Hepatocyte (in vitro differentiated cells): ENCODE measurements at regions not wholly inside any gene's neighbourhood (a gene's known extent, or its start where the extent isn't known, plus 50 kb on each side); places are given as distances from the start of the nearest gene placed in this dataset.
A peak's percentile ranks its signal among the peaks of the same experiment; 100 is the strongest.

Source experiments
- DNase-seq: peaks from one replicate; pipeline ENCODE4 v3.0.0-alpha.2; 2016; ENCODE audit warnings: low spot score
- H2AFZ ChIP-seq: fragments of 200-600 bp; sonication (generic); 2 replicates; pipeline ENCODE4 v1.6.0; 2016; ENCODE audit warnings: antibody characterized with exemption, mild to moderate bottlenecking
- H3K27ac ChIP-seq: fragments of 200-600 bp; sonication (generic); 2 replicates; pipeline ENCODE4 v1.5.1; 2016; ENCODE audit warnings: mild to moderate bottlenecking
- H3K27me3 ChIP-seq: fragments of 200-600 bp; sonication (generic); 2 replicates; pipeline ENCODE4 v1.6.1; 2016
- H3K36me3 ChIP-seq: fragments of 200-600 bp; sonication (generic); replicated peaks from 2 replicates; pipeline ENCODE4 v1.5.1; 2016; ENCODE audit warnings: low read depth; ENCODE audit not compliant: insufficient read depth
- H3K4me1 ChIP-seq: fragments of 200-600 bp; sonication (generic); 2 replicates; pipeline ENCODE4 v1.5.1; 2016; ENCODE audit warnings: mild to moderate bottlenecking, moderate library complexity; ENCODE audit not compliant: insufficient read depth
- H3K4me2 ChIP-seq: fragments of 200-600 bp; sonication (generic); 2 replicates; pipeline ENCODE4 v1.6.0; 2016
- H3K4me3 ChIP-seq: fragments of 200-600 bp; sonication (generic); 2 replicates; pipeline ENCODE4 v1.5.1; 2016; ENCODE audit warnings: mild to moderate bottlenecking
- H3K79me2 ChIP-seq: fragments of 200-600 bp; sonication (generic); 2 replicates; pipeline ENCODE4 v1.6.0; 2017; ENCODE audit warnings: mild to moderate bottlenecking
- H3K9me2 ChIP-seq: fragments of 200-600 bp; sonication (generic); replicated peaks from 2 replicates; pipeline ENCODE4 v1.6.0; 2017; ENCODE audit warnings: mild to moderate bottlenecking; ENCODE audit not compliant: insufficient read depth
- H3K9me3 ChIP-seq: fragments of 200-600 bp; sonication (generic); 2 replicates; pipeline ENCODE4 v1.5.1; 2016; ENCODE audit warnings: low read depth, mild to moderate bottlenecking
- H4K20me1 ChIP-seq: fragments of 200-600 bp; sonication (generic); 2 replicates; pipeline ENCODE4 v1.6.0; 2016; ENCODE audit warnings: mild to moderate bottlenecking; ENCODE audit not compliant: insufficient read depth, poor library complexity, severe bottlenecking
- EZH2 ChIP-seq: fragments of 200-600 bp; sonication (generic); IDR thresholded peaks from 2 replicates; pipeline ENCODE4 v1.6.1; 2016; ENCODE audit warnings: antibody characterized with exemption, mild to moderate bottlenecking, borderline replicate concordance
- EZH2phosphoT487 ChIP-seq: fragments of 200-600 bp; sonication (generic); IDR thresholded peaks from one replicate; pipeline ENCODE4 v1.6.1; 2018; ENCODE audit warnings: antibody characterized with exemption, mild to moderate bottlenecking, low read depth, moderate library complexity; ENCODE audit not compliant: unreplicated experiment, severe bottlenecking
- WGBS: methylation state at CpG from one replicate; pipeline ENCODE4 v1.1.6; 2016; ENCODE audit warnings: low lambda C conversion rate; ENCODE audit errors: missing lambda C conversion rate; 5-methylcytosine and 5-hydroxymethylcytosine counted together
- TF ChIP-seq, protein P1 (sequence below): fragments of 200-600 bp; sonication (generic); IDR thresholded peaks from 2 replicates; pipeline ENCODE4 v1.5.1; 2016; ENCODE audit warnings: antibody characterized with exemption, mild to moderate bottlenecking; ENCODE audit not compliant: poor library complexity

DNA sequence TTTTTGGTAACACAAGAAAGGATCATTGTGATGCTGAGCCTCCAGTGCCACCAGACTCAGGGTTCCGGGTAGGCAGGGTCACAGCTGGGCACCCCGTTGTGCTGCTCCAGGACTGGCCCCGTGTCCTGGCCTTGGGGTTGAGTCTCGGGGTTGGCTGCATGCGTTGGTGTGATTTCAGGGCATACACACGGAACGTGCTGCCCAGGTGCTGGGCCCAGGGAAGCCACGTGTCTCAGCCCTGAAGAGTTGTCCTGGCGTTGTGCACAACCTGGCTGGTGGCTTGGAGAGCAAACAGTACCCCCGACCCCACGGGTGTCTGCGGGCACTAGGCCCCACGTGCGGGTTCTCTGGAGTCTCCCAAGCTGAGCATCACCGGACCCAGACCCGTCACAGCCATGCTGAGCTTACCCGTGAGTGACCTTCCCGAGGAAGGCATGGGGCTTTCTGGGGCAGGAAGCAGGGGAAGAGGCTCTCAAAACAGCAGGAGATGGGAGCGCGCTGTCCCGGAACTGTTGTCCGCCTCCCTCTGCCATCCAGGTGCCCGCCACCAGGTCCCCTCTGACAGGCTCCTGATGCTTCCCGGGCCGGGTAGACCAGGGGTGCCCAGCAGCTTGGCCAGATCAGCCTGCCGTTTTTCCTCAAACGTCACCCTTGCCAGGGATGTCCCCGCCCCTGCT lies 66.1 kb upstream of the ENPP6 start:
- TF ChIP-seq EZH2phosphoT487: no peak
- TF ChIP-seq, protein P1, sequence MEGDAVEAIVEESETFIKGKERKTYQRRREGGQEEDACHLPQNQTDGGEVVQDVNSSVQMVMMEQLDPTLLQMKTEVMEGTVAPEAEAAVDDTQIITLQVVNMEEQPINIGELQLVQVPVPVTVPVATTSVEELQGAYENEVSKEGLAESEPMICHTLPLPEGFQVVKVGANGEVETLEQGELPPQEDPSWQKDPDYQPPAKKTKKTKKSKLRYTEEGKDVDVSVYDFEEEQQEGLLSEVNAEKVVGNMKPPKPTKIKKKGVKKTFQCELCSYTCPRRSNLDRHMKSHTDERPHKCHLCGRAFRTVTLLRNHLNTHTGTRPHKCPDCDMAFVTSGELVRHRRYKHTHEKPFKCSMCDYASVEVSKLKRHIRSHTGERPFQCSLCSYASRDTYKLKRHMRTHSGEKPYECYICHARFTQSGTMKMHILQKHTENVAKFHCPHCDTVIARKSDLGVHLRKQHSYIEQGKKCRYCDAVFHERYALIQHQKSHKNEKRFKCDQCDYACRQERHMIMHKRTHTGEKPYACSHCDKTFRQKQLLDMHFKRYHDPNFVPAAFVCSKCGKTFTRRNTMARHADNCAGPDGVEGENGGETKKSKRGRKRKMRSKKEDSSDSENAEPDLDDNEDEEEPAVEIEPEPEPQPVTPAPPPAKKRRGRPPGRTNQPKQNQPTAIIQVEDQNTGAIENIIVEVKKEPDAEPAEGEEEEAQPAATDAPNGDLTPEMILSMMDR: no peak
- TF ChIP-seq EZH2: no peak
- no peak overlapping the region for H3K27ac ChIP-seq
- no peaks in the 10 kb centered on the region for H3K9me2 ChIP-seq
- H3K9me3 ChIP-seq: no peaks in the 10 kb centered on the region
- no peaks in the 10 kb centered on the region for H3K36me3 ChIP-seq
- no peaks in the 10 kb centered on the region for H3K79me2 ChIP-seq
- H3K4me2 ChIP-seq: no peak overlapping the region
- 95% methylated on average over 27 of the region's 28 CpGs for WGBS
- no peak overlapping the region for H3K4me3 ChIP-seq
- no peaks in the 10 kb centered on the region for H4K20me1 ChIP-seq
- H2AFZ ChIP-seq: no peak overlapping the region
- H3K27me3 ChIP-seq: no peaks in the 10 kb centered on the region
- no peak for DNase-seq
- H3K4me1 ChIP-seq: peaks cover 14% of the 10 kb centered on the region

DNA sequence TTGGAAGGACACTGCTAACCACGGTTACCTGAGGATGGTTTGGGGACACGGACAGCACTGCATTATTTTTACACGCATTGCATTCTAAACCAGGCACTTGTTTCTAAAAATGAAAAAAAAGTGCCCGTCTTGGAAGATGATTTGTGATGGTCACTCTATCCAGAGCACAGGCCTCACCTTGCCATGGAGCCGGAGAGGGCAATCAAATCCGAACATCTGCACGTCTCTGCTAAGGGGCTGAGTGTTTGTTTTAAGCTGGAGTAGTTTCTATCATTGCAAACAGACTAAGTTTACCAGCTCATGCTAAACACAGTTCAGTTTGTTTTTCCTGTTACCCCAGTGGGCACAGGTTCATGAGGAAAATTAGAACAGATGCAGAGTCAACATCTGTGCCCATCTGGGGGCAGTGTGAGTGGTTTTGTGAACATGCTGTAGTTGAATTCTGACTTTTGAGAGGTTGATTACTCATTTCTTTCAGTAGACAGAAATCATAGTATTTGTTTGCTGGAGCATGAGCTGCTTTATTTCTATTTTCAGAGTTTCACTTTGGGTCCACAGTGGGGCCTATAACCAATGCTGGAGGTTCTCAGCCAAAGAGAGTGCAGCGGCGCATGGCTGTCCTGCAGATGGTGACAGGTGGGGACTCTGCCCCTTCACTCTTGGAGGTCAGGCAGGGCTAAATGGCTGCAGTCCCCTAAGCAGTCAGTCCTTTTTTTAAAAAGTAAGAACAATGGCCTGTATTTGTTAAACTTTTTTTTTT lies 65.4 kb upstream of the ENPP6 start:
- Histone ChIP-seq H3K4me1 (peaks cover 9% of the 10 kb centered on the region), H3K27me3 (no peaks in the 10 kb centered on the region), H3K27ac (no peak overlapping the region), H3K4me3 (no peak overlapping the region), H4K20me1 (no peaks in the 10 kb centered on the region), H3K79me2 (no peaks in the 10 kb centered on the region), H3K9me3 (no peaks in the 10 kb centered on the region), H3K4me2 (no peak overlapping the region), H3K36me3 (no peaks in the 10 kb centered on the region), H3K9me2 (no peaks in the 10 kb centered on the region), H2AFZ (no peak overlapping the region)
- WGBS: 85% methylated on average over 9 of the region's 9 CpGs
- TF ChIP-seq, protein P1: no peak
- TF ChIP-seq EZH2: no peak
- no peak for TF ChIP-seq EZH2phosphoT487
- no peak for DNase-seq

DNA sequence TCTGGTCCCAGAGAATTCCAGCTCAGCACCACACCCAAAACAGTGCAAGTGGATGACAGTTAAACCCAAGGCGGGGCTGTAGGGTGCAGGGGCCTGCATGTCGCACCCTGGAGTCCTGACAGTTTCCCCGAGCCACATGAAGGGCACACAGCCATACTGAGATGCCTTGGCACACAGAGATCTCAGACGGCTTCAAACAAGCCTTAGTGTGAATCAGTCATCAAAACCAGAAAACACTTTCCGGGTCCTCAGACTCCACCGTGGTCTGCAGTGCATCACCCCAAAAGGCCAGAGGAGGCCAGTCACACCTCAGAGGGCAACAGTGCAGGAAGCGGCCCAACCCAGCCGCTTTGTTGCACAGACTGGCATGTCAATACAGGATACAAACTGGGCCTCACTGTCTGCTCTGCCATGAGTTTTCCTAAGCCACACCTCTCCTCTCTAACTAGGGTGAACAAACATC lies 64.6 kb upstream of the ENPP6 start:
- H3K9me2 ChIP-seq: no peaks in the 10 kb centered on the region
- H3K4me2 ChIP-seq: no peak overlapping the region
- H3K9me3 ChIP-seq: no peaks in the 10 kb centered on the region
- peaks cover 4% of the 10 kb centered on the region for H3K4me1 ChIP-seq
- no peak overlapping the region for H2AFZ ChIP-seq
- TF ChIP-seq EZH2: no peak
- TF ChIP-seq, protein P1: peak; percentile 7
- peak; percentile 43 for DNase-seq
- H3K79me2 ChIP-seq: no peaks in the 10 kb centered on the region
- H3K4me3 ChIP-seq: no peak overlapping the region
- no peaks in the 10 kb centered on the region for H4K20me1 ChIP-seq
- no peaks in the 10 kb centered on the region for H3K27me3 ChIP-seq
- 83% methylated on average over 8 of the region's 8 CpGs for WGBS
- H3K27ac ChIP-seq: no peak overlapping the region
- no peaks in the 10 kb centered on the region for H3K36me3 ChIP-seq
